ENCODE measurements at regions not wholly inside any gene's neighbourhood (a gene's known extent, or its start where the extent isn't known, plus 50 kb on each side); places are given as distances from the start of the nearest gene placed in this dataset.

GRCh38 chr3:21142031-21142430 is 609.0 kb downstream of the ZNF385D start:
- no peak for DNase-seq (ENCODE audit: low read depth in 2 of 2)

- DNase-seq (ENCODE audit: low read depth in 2 of 2) = no peak
Measured at GRCh38 chr3:21140785-21141184, 610.2 kb downstream of the ZNF385D start.

DNA sequence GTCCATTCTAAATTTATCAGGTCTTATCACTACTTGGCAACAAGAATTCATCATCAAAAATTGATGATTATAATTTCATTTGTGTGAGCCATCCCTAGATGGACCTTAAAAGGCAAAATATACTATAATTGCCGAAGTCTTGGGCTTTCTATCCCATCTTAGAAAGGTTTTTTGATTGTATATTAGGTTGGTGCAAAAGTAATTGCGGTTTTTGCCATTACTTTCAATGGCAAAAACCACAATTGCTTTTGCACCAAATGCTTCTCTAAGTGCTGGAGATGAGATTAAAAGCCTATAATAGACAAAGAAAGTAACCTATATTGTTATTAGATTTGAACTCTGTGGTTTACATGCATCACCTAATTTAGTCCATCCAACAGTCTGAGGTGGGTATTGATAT is 612.9 kb downstream of the ZNF385D start:
- no peak for DNase-seq (ENCODE audit: low read depth in 2 of 2)

GRCh38 chr3:21132896-21133295 is 618.1 kb downstream of the ZNF385D start:
- no peak for DNase-seq (ENCODE audit: low read depth in 2 of 2)

DNA sequence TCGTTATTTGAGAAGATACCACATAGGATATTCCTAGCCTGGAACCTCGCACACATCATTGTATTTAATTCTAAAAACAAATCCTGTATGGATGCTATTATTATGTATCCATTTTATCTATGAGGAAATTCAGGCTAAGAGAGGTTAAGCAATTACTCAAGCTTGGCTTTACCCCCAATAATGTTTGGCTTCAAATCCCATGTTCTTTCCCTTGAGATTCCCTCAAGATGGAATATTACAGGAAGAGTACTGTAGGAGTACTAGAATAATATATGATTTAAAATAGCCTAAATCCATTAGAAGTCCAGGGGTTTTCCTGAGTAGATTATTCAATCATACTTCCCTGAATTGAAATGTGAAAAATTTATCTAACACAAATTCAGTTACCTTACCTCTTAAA is 630.2 kb downstream of the ZNF385D start:
- DNase-seq (ENCODE audit: low read depth in 2 of 2) = no peak

DNA sequence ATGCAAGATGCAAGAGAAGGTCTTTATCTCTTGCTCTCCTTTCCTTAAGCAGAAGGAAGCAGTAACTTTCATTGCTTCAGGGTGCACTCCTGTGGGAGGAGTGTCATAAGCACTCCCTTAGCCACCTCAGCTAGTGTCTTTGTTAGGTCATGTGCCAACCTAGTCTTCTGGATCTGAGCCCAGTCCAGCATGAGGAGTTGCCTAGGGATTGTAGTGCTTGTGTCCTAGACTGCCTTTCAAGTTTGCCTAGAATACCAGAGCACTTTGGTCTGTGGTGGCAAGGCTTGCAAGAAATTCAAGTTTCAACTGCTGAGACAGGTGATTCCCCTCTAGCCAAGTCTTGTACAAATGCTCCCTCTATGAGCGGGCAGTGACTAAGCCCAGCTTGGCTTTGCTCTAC is 633.6 kb downstream of the ZNF385D start:
- no peak for DNase-seq (ENCODE audit: low read depth in 2 of 2)

DNA sequence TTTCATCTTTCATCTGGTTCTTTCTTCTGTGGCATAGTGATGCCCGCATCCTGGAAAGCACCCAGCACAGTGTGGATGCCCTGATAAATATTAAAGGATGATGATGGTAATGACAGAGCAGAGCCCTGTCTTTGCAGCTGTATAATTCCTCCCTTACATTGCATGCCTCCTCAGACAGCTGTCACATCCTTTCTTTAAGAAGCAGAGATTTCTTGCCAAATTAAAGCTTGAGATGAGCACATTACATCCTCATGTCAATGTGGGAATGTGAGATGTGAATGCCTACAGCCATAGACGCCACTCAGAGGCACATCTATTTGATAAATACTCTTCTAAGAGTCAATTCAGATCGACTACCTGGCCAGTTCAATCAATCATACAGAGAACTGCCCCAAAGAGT is 642.0 kb downstream of the ZNF385D start:
- DNase-seq (ENCODE audit: low read depth in 2 of 2) = no peak

DNA sequence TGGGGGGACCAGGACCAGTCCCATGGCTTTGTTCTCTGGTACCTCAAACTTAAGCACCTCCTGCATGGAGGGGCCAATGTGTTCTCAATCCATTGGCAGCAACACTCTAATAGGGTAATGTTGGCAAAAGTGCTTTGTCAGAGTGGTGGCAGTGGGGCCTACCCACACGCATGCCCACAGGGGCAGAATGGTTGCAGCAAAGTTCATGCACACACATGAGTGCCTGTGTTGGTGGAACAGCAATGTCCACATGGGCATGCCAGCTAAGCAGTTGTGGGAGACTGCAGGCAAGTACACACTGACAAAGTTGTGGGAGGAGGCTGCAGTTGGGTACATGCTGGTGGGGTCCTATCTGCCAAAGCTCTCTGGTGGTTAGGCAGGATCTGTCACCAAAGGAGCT is 645.2 kb downstream of the ZNF385D start:
- DNase-seq (ENCODE audit: low read depth in 2 of 2) = no peak

DNA sequence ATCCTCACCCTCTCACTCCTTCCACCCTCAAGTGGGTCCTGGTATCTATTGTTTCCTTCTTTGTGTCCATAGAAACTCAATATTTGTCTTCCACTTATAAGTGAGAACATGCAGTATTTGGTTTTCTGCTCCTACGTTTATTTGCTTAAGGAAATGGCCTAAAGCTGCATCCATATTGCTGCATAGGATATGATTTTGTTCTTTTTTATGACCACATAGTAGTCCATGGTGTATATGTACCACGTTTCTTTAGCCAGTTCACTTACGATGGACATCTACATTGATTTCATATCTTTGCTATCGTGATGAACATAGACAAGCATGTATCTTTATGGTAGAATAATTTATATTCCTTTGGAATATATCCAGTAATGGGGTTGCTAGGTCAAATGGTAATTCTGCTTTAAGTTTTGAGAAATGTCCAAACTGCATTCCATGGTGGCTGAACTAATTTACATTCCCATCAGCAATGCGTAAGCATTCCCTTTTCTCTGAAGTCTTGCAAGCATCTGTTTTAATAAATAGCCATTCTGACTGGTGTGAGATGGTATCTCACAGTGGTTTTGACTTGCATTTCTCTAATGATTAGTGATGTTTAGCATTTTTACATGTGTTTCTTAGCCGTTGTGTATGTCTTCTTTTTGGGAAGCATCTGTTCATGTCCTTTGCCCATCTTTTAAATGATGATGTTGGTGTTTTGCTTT is 650.2 kb downstream of the ZNF385D start:
- no peak for DNase-seq (ENCODE audit: low read depth in 2 of 2)

GRCh38 chr3:21094686-21095085 is 656.3 kb downstream of the ZNF385D start:
- no peak for DNase-seq (ENCODE audit: low read depth in 2 of 2)

- DNase-seq (ENCODE audit: low read depth in 2 of 2) = no peak
Measured at GRCh38 chr3:21073561-21073960, 677.4 kb downstream of the ZNF385D start.

GRCh38 chr3:21067031-21067813 is 683.8 kb downstream of the ZNF385D start:
- peak; percentile 36 to 39 for DNase-seq (ENCODE audit: low read depth in 2 of 2)

DNA sequence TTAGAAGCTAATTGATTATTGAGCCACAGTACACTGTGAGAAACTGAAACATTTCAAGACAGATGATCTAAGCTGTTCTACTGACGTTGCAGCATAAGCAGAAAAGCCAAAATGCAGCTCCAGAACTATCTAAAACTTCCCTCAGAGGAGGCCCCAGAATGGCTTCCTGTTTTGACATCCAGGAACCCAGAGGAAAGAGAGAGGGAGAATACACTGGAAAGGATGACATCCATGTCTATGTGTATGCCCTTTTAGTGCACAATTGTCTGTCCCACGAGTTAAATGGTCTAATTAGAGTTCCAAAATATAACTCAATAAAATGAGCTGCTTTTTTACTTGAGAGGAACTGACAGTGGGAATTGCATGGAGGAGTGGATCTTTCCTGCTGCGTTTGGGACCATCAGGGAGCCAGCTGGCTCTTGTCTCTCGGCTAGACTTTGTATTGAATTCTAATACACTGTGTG is 688.1 kb downstream of the ZNF385D start:
- no peak for DNase-seq (ENCODE audit: low read depth in 2 of 2)

- DNase-seq (ENCODE audit: low read depth in 2 of 2) = no peak
Measured at GRCh38 chr3:21059404-21059803, 691.6 kb downstream of the ZNF385D start.

DNA sequence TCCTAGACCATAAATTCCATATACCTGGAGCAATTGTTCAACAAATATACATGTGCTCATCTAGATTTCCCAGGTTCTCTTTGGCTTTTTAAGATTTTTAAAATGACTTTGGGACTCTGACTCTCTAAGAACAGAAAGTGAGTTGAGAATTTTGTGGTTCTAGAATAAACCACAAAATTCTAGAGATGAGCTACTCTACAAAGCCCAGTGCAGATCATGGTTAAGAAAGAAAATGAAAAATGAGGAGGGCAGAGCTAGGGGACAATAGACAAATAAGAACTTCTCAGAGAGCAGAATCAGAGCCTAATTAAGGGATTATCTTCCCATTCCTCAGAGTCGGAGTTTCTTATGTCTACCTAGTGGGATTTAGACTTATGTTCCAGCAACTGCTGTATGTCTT is 694.7 kb downstream of the ZNF385D start:
- DNase-seq (ENCODE audit: low read depth in 2 of 2) = no peak

- no peak for DNase-seq (ENCODE audit: low read depth in 2 of 2)
Measured at GRCh38 chr3:21055015-21055414, 696.0 kb downstream of the ZNF385D start.

- no peak for DNase-seq (ENCODE audit: low read depth in 2 of 2)
Measured at GRCh38 chr3:21054064-21054463, 696.9 kb downstream of the ZNF385D start.

DNA sequence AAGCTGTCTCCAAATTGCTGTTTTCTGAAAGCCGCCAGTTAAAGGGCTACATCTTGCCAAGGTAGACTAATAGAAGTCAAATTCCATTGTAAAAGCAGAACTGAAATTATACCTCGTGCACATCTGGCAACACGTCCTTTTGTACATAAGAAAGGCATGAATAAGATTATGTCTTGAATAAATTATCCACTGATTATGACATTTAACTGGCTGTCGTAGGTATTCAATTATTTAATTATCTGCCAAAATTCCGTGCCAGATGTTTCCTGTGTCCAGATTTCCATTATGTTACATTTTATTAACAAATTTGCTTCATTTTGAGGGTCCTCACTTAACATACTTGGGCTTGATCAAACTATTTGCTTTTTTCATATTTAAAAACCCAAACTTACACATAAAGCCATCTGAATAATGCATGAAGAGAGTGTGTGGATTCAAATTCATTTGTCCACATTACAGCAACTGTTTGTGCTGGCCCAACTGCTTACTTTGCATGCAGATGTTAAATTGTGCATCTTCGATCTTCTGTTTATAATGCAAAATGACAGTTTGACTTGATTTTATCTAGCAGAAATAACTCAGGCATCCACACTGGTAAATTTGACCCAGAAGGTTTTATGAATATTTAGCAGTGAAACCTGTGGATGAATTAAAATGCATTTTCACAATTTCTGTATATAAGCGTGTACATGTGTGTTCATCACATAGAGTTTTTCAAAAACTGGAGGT is 701.5 kb downstream of the ZNF385D start:
- DNase-seq (ENCODE audit: low read depth in 2 of 2) = no peak

DNA sequence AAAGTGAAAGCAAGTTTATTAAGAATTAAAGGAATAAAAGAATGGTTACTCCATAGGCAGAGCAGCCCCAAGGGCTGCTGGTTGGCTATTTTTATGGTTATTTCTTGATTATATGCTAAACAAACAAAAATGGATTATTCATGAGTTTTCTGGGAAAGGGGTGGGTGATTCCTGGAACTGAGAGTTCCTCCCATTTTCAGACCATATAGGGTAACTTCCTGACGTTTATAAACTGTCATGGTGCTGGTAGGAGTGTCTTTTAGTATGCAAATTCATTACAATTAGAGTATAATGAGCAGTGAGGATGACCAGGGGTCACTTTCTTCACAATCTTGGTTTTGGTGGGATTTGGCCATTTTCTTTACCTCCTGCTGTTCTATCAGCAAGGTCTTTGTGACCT is 707.9 kb downstream of the ZNF385D start:
- no peak for DNase-seq (ENCODE audit: low read depth in 2 of 2)

DNA sequence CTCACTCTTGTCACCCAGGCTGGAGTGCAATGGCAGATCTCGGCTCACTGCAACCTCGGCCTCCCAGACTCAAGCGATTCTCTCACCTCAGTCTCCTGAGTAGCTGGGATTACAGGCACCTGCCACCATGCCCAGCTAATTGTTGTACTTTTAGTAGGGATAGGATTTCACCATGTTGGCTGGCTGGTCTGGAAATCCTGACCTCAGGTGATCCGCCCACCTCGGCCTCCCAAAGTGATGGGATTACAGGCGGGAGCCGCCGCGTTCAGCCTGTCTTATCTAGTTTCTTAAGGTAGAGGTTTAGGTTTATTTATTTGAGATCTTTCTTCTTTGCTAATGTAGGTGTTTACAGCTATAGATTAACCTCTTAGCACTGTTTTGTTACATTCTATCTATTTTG is 708.8 kb downstream of the ZNF385D start:
- no peak for DNase-seq (ENCODE audit: low read depth in 2 of 2)

DNA sequence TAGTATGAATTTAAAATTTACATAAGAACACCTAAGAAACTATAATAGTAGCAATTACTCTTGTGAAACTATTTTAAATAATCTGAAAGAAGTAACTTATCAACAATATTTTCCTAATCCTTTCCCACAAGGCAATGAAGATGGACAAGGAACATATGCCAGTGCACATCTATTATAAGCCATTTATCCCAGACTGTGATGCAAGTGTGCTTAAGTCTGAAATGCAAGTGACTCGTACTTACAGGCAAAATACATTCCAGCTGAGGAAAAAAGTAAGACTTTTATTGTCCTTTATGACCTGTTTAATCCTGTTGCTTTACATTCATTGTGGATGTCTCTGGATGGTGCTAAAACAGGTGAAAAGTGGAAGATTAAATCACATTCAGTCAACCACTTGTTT is 709.4 kb downstream of the ZNF385D start:
- no peak for DNase-seq (ENCODE audit: low read depth in 2 of 2)

- no peak for DNase-seq (ENCODE audit: low read depth in 2 of 2)
Measured at GRCh38 chr3:21036888-21037287, 714.1 kb downstream of the ZNF385D start.

DNA sequence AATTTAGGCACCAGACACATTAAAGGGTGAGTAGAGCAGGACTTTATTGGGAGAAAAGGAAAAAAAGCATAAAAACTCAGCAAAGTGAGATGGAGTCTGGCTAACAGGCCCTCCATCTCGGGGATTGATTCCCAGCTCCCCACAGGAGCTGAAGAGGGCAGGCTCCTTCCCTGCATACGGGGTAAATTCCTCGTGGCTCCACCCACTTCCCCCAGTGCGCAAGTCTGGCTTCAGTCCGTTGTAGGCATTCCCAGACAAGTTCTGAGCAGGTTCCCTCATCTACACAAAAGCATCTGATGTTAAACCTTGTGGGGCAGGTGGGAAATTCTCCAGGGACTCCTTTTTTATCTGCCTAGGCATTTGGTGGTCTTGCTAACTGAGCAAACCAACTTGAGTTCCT is 722.6 kb downstream of the ZNF385D start:
- no peak for DNase-seq (ENCODE audit: low read depth in 2 of 2)
